ENCODE measurements at regions not wholly inside any gene's neighbourhood (a gene's known extent, or its start where the extent isn't known, plus 50 kb on each side); places are given as distances from the start of the nearest gene placed in this dataset.

DNA sequence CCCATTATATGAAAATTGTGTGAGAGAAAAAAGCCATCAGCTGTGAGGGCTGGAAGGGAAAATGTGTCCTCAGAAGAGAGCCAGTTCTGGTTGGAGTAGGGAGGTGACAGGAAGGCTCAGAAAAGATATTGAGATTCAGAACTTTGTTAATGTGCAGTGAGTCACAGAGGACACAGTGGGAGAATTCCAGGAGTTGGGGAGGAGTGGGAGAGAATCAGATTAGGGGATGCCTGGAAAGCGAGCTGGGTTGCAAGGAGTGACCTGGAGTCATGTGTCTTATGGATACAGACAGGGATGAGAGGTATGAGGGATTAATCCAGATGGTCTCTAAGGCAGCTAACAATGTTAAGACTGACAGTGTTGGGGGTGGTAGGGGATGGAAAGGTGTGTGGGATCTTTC is 67.5 kb downstream of the CHST2 start:
- Histone ChIP-seq H2AFZ (ENCODE audit: low read depth) (no peak overlapping the region), H3K36me3 (ENCODE audit: insufficient read depth) (no peaks in the 10 kb centered on the region), H3K79me2 (ENCODE audit: insufficient read depth, low read depth) (no peaks in the 10 kb centered on the region), H3K27me3 (ENCODE audit: insufficient read depth, low read depth) (no peaks in the 10 kb centered on the region), H3K4me1 (ENCODE audit: low read depth, poor library complexity, severe bottlenecking) (no peaks in the 10 kb centered on the region), H3K4me3 (IDR thresholded peaks at IDR 0.05; ENCODE audit: insufficient read depth, low read depth, low read length) (no peak overlapping the region), H4K20me1 (ENCODE audit: insufficient read depth) (no peaks in the 10 kb centered on the region), H3K4me2 (no peak overlapping the region), H3K27ac (no peak overlapping the region), H3K9ac (no peak overlapping the region)
- TF ChIP-seq, protein P1, sequence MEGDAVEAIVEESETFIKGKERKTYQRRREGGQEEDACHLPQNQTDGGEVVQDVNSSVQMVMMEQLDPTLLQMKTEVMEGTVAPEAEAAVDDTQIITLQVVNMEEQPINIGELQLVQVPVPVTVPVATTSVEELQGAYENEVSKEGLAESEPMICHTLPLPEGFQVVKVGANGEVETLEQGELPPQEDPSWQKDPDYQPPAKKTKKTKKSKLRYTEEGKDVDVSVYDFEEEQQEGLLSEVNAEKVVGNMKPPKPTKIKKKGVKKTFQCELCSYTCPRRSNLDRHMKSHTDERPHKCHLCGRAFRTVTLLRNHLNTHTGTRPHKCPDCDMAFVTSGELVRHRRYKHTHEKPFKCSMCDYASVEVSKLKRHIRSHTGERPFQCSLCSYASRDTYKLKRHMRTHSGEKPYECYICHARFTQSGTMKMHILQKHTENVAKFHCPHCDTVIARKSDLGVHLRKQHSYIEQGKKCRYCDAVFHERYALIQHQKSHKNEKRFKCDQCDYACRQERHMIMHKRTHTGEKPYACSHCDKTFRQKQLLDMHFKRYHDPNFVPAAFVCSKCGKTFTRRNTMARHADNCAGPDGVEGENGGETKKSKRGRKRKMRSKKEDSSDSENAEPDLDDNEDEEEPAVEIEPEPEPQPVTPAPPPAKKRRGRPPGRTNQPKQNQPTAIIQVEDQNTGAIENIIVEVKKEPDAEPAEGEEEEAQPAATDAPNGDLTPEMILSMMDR (conservative IDR thresholded peaks at IDR 0.05; ENCODE audit: low read depth, low read length) = no peak

DNA sequence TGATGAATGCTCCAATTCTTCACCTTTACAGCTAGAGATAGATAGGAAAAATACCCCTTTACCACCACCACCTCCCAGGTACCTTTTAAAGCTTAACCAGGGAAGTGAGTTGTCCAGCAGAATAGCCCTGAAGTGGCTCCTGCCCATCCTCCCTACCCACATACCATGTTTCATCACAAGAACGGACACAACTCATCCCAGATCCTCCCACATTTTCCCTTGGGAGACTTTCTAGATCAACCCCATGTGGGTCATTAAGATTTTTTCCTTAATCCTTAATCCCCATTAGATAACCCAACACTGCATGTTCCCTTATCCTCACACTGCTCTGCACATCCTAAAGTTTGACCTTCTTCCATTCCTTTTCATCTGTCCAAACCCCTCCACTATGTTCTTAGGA is 69.3 kb downstream of the CHST2 start:
- no peaks in the 10 kb centered on the region for H3K36me3 ChIP-seq (ENCODE audit: insufficient read depth)
- H3K27me3 ChIP-seq (ENCODE audit: insufficient read depth, low read depth) = no peaks in the 10 kb centered on the region
- TF ChIP-seq, protein P1 (conservative IDR thresholded peaks at IDR 0.05; ENCODE audit: low read depth, low read length) = no peak
- H3K79me2 ChIP-seq (ENCODE audit: insufficient read depth, low read depth) = no peaks in the 10 kb centered on the region
- H3K4me2 ChIP-seq = no peak overlapping the region
- H3K9ac ChIP-seq = no peak overlapping the region
- H3K27ac ChIP-seq = no peak overlapping the region
- H3K4me1 ChIP-seq (ENCODE audit: low read depth, poor library complexity, severe bottlenecking) = no peaks in the 10 kb centered on the region
- H3K4me3 ChIP-seq (IDR thresholded peaks at IDR 0.05; ENCODE audit: insufficient read depth, low read depth, low read length) = no peak overlapping the region
- H2AFZ ChIP-seq (ENCODE audit: low read depth) = no peak overlapping the region
- H4K20me1 ChIP-seq (ENCODE audit: insufficient read depth) = no peaks in the 10 kb centered on the region

DNA sequence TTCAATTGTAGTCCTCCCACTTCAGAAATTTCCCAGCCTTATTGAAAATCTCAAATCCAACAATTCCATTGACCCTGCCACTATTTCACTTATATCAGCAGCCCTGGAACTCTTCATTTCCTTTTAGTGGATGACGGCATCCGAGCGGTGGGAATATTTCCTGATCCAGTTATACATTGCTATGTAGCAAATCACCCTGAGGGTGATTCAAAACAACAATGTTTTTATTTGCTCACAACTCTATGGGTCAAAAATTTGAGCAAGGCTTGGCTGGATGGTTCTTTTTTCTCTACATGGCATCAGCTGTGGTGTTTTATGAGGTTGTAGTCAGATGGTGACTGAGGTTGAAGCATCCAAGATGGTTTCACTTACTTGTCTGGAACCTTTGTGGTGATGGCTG is 70.5 kb downstream of the CHST2 start:
- H3K9ac ChIP-seq = no peak overlapping the region
- no peaks in the 10 kb centered on the region for H3K4me1 ChIP-seq (ENCODE audit: low read depth, poor library complexity, severe bottlenecking)
- TF ChIP-seq, protein P1 (conservative IDR thresholded peaks at IDR 0.05; ENCODE audit: low read depth, low read length) = no peak
- no peak overlapping the region for H3K27ac ChIP-seq
- H3K4me3 ChIP-seq (IDR thresholded peaks at IDR 0.05; ENCODE audit: insufficient read depth, low read depth, low read length) = no peak overlapping the region
- no peak overlapping the region for H2AFZ ChIP-seq (ENCODE audit: low read depth)
- H3K27me3 ChIP-seq (ENCODE audit: insufficient read depth, low read depth) = no peaks in the 10 kb centered on the region
- no peak overlapping the region for H3K4me2 ChIP-seq
- H3K36me3 ChIP-seq (ENCODE audit: insufficient read depth) = no peaks in the 10 kb centered on the region
- H3K79me2 ChIP-seq (ENCODE audit: insufficient read depth, low read depth) = no peaks in the 10 kb centered on the region
- no peaks in the 10 kb centered on the region for H4K20me1 ChIP-seq (ENCODE audit: insufficient read depth)

DNA sequence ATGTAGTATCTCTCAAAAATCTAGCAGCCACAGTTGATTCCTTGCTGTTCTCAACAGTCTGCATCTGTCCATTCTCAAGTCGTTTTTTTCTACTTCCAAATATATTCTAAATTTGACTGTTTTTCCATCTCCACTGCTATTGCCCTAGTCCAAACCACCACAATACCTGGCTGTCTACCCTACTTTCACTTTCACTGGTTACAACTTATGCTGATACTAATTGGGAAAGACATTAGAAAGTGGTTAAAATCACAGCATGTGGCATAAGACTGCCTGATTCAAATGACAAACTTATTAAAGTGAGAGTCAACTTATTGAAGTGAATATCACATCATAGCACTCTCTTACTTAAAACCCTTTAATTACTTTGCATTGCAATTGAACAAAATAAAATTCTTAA is 72.6 kb downstream of the CHST2 start:
- no peak overlapping the region for H3K27ac ChIP-seq
- no peak overlapping the region for H3K4me3 ChIP-seq (IDR thresholded peaks at IDR 0.05; ENCODE audit: insufficient read depth, low read depth, low read length)
- H3K79me2 ChIP-seq (ENCODE audit: insufficient read depth, low read depth) = no peaks in the 10 kb centered on the region
- no peaks in the 10 kb centered on the region for H4K20me1 ChIP-seq (ENCODE audit: insufficient read depth)
- TF ChIP-seq, protein P1 (conservative IDR thresholded peaks at IDR 0.05; ENCODE audit: low read depth, low read length) = no peak
- H2AFZ ChIP-seq (ENCODE audit: low read depth) = no peak overlapping the region
- H3K4me1 ChIP-seq (ENCODE audit: low read depth, poor library complexity, severe bottlenecking) = no peaks in the 10 kb centered on the region
- no peaks in the 10 kb centered on the region for H3K27me3 ChIP-seq (ENCODE audit: insufficient read depth, low read depth)
- H3K9ac ChIP-seq = no peak overlapping the region
- H3K4me2 ChIP-seq = no peak overlapping the region
- no peaks in the 10 kb centered on the region for H3K36me3 ChIP-seq (ENCODE audit: insufficient read depth)
